Neural crest cell (in vitro differentiated cells): ENCODE measurements at regions not wholly inside any gene's neighbourhood (a gene's known extent, or its start where the extent isn't known, plus 50 kb on each side); places are given as distances from the start of the nearest gene placed in this dataset.

ENCODE experiments used
- DNase-seq: peaks from one replicate; pipeline ENCODE4 v3.0.0; 2021; ENCODE audit warnings: low read depth, mixed read lengths, low spot score
- H3K27ac Mint-ChIP-seq: one replicate; pipeline ENCODE4 v1.8.0; 2021; ENCODE audit warnings: mild to moderate bottlenecking, mixed read lengths; ENCODE audit not compliant: unreplicated experiment
- H3K27me3 Mint-ChIP-seq: 2 replicates; pipeline ENCODE4 v1.8.0; 2021; ENCODE audit warnings: low read depth, mild to moderate bottlenecking, mixed read lengths
- H3K36me3 Mint-ChIP-seq: 2 replicates; pipeline ENCODE4 v1.8.0; 2021; ENCODE audit warnings: low read depth, mild to moderate bottlenecking, mixed read lengths
- H3K4me1 Mint-ChIP-seq: 2 replicates; pipeline ENCODE4 v1.8.0; 2021; ENCODE audit warnings: mixed read lengths
- H3K4me3 Mint-ChIP-seq: one replicate; pipeline ENCODE4 v1.8.0; 2021; ENCODE audit warnings: mild to moderate bottlenecking, mixed read lengths
- H3K9me3 Mint-ChIP-seq: 2 replicates; pipeline ENCODE4 v1.8.0; 2021; ENCODE audit warnings: mixed read lengths
- TF ChIP-seq, protein P1 (sequence below): fragments of 200-600 bp; sonication (generic); conservative IDR thresholded peaks from 2 replicates; pipeline ENCODE4 v1.5.0; 2021; ENCODE audit warnings: antibody characterized with exemption, mild to moderate bottlenecking

DNA sequence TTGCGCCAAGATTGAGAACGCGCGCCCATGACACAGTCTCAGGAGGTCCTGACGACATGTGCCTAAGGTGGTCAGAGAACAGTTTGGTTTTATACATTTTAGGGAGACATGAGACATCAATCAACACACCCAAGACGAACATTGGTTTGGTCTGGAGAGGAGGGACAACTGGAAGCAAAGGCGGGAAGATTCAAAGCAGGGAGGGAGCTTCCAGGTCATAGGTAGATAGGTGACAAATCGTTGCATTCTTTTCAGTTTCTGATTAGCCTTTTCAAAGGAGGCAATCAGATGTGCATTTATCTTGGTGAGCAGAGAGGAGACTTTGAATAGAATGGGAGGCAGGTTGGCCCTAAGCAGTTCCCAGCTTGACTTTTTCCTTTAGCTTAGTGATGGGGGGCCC lies 828.4 kb upstream of the DPPA4 start:
- no peak for DNase-seq
- no peaks in the 10 kb centered on the region for H3K27me3 Mint-ChIP-seq
- H3K9me3 Mint-ChIP-seq: no peaks in the 10 kb centered on the region
- H3K27ac Mint-ChIP-seq: no peak overlapping the region
- no peaks in the 10 kb centered on the region for H3K36me3 Mint-ChIP-seq
- peaks cover 15% of the 10 kb centered on the region for H3K4me1 Mint-ChIP-seq
- H3K4me3 Mint-ChIP-seq: no peak overlapping the region
- TF ChIP-seq, protein P1, sequence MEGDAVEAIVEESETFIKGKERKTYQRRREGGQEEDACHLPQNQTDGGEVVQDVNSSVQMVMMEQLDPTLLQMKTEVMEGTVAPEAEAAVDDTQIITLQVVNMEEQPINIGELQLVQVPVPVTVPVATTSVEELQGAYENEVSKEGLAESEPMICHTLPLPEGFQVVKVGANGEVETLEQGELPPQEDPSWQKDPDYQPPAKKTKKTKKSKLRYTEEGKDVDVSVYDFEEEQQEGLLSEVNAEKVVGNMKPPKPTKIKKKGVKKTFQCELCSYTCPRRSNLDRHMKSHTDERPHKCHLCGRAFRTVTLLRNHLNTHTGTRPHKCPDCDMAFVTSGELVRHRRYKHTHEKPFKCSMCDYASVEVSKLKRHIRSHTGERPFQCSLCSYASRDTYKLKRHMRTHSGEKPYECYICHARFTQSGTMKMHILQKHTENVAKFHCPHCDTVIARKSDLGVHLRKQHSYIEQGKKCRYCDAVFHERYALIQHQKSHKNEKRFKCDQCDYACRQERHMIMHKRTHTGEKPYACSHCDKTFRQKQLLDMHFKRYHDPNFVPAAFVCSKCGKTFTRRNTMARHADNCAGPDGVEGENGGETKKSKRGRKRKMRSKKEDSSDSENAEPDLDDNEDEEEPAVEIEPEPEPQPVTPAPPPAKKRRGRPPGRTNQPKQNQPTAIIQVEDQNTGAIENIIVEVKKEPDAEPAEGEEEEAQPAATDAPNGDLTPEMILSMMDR: no peak

DNA sequence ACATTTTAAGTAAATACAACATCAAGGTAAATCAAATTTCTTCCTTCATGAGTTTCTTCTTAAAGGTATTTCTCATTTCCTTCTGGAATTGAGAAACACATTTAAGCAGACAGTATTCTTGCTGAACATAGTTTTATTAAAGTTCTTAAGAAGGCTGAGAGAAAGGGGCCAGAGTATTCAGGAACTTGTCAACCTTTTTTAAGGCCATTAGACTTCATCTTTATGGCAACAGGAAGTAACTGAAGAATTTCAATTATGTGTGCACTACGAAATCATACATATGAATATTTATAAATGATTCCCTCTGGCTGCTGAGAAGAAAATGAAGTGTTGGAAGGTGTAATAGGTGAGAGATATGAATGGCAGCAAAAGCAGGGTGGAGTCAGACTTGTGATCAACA lies 829.4 kb upstream of the DPPA4 start:
- Mint-ChIP-seq H3K27me3 (no peaks in the 10 kb centered on the region), H3K36me3 (no peaks in the 10 kb centered on the region), H3K27ac (no peak overlapping the region), H3K9me3 (no peaks in the 10 kb centered on the region), H3K4me3 (no peak overlapping the region), H3K4me1 (peaks cover 15% of the 10 kb centered on the region)
- no peak for DNase-seq
- TF ChIP-seq, protein P1: no peak

DNA sequence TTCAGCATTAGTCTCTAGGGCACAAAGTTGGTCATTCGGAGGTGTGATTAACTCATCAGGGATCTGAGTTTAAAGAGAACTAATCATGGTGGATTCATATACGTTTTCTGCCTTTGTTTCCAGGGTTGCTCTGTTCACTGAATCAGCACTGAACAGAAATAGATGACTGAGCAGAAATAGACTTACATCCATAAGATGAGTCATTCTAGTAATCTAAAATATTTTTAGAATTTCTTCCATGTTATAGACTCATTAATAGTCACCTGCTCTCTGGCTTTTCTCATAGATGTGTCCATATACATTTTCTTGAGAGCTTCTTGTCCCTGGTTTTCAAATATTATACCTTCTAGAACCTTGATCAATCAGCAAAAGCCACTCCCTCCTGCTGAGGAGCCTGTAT lies 837.6 kb upstream of the DPPA4 start:
- Mint-ChIP-seq H3K4me3 (no peak overlapping the region), H3K4me1 (peaks cover 12% of the 10 kb centered on the region), H3K36me3 (no peaks in the 10 kb centered on the region), H3K27ac (no peak overlapping the region), H3K27me3 (no peaks in the 10 kb centered on the region), H3K9me3 (no peaks in the 10 kb centered on the region)
- TF ChIP-seq, protein P1: no peak
- DNase-seq: no peak

DNA sequence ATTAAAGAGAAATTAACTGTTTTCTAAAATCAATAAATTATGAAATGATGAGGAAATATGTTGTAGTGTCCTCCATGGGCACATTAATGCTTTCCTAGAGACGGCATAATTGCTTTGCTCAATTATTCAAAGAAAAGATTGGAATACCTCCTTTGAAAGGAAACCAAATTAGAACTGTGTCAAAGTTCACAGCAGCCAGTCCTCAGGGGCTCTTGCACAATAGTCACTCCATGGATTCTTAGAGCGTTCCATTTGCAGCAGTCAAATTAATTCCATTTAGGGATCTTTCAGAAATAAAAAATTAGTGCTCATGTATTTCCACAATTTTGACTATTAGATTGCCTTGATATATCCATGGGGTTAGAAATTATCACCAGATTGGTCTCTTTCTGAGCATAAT lies 841.6 kb upstream of the DPPA4 start:
- H3K4me3 Mint-ChIP-seq: no peak overlapping the region
- H3K4me1 Mint-ChIP-seq: peaks cover 12% of the 10 kb centered on the region
- TF ChIP-seq, protein P1: no peak
- H3K27me3 Mint-ChIP-seq: no peaks in the 10 kb centered on the region
- H3K9me3 Mint-ChIP-seq: no peaks in the 10 kb centered on the region
- DNase-seq: no peak
- H3K27ac Mint-ChIP-seq: no peak overlapping the region
- H3K36me3 Mint-ChIP-seq: no peaks in the 10 kb centered on the region

DNA sequence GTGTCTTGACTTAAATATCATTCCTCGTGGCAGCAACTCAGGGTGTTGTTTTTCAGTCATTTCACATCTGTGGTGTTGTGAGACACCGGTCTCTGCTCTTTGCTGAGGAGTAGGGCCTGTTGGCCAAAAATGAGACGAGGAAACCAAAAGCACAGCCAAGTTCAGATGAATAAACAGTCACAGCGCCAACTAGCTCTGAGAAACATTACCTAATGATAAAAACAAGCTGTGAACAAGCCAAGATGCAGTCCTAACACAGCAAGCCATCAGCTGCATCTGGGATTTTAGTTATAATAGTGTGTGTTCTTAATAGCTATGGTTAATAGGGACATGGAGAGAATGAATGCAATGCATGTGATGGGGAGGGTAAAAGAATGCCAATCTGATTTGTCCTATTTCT lies 843.4 kb upstream of the DPPA4 start:
- H3K4me3 Mint-ChIP-seq: no peak overlapping the region
- no peak for DNase-seq
- H3K4me1 Mint-ChIP-seq: peaks cover 12% of the 10 kb centered on the region
- H3K9me3 Mint-ChIP-seq: no peaks in the 10 kb centered on the region
- H3K27ac Mint-ChIP-seq: no peak overlapping the region
- TF ChIP-seq, protein P1: no peak
- no peaks in the 10 kb centered on the region for H3K27me3 Mint-ChIP-seq
- H3K36me3 Mint-ChIP-seq: no peaks in the 10 kb centered on the region

DNA sequence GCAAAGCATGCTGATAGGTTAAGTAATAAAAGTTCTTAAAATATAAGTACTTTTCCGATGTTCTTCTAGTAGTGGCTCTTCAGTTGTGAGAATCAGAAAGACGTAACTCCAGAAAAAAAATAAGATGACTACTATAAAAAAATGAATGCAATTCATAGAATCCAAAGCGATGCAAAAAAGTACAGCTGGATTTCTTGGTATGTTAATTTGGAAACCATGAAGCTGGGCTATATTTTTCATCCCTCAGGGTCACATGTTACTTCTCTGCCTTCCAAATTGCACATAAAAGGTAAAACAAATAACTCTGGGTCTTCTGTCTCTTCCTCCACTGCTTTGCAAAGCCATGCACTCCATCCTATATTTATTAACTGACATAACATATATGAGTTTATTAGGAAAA lies 843.9 kb upstream of the DPPA4 start:
- Mint-ChIP-seq H3K27me3 (no peaks in the 10 kb centered on the region), H3K27ac (no peak overlapping the region), H3K4me3 (no peak overlapping the region), H3K4me1 (peaks cover 12% of the 10 kb centered on the region), H3K9me3 (no peaks in the 10 kb centered on the region), H3K36me3 (no peaks in the 10 kb centered on the region)
- DNase-seq: no peak
- TF ChIP-seq, protein P1: no peak
